DMS114 treated with DMSO at 0.1 percent for 48 hours (cell line): ENCODE measurements at regions not wholly inside any gene's neighbourhood (a gene's known extent, or its start where the extent isn't known, plus 50 kb on each side); places are given as distances from the start of the nearest gene placed in this dataset.
"Not testable (repeated sequence)": the region's sequence is repeated elsewhere in the genome, so short reads cannot be mapped to it uniquely, and the experiment has no call there.

Experiments used
- DNase-seq: peaks from one replicate; lab custom pipeline; 2025; ENCODE audit not compliant: unreplicated experiment; lab: John Stamatoyannopoulos, UW

GRCh38 chr4:155592179-155592937, 74.3 kb upstream of the GUCY1A1 start:
- DNase-seq, result no peak

- no peak for DNase-seq
Observed at GRCh38 chr4:155591738-155592143, 74.9 kb upstream of the GUCY1A1 start.

DNA sequence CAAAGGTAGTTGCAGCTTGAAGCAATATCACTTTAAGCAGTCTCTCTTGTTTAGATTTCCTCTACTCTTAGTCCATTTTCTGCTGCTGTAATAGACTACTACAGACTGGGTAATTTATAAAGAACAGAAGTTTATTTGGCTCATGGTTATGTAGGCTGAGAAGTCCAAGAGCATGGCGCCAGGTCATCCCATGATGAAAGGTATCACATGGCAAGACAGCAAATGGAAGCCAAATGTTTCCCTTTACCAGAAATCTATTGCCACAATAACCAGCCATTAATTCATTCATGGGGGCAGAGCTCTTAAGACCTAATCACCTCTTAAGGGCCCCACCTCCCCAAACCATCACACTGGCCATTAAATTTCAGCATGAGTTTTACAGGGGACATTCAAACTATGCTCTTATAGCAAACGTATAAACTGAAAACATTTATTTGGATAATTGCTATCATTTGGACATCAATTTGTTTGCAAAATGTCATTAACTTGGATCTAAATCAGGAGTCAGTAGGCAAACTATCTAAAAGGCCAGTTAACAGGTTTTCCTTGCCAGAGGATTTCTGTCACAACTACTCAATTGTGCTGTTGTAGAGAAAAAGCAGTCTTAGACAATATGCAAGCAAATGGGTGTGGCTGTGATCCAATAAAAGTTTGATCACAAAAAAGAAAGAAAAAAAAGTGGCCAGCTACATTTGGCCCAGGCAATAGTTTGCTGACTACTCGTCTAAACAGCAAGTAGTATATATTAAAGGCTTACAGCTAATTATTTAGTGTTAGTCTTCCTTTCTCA, 75.7 kb upstream of the GUCY1A1 start:
- no peak for DNase-seq

- no peak for DNase-seq
Observed at GRCh38 chr4:155588437-155588836, 78.2 kb upstream of the GUCY1A1 start.

DNA sequence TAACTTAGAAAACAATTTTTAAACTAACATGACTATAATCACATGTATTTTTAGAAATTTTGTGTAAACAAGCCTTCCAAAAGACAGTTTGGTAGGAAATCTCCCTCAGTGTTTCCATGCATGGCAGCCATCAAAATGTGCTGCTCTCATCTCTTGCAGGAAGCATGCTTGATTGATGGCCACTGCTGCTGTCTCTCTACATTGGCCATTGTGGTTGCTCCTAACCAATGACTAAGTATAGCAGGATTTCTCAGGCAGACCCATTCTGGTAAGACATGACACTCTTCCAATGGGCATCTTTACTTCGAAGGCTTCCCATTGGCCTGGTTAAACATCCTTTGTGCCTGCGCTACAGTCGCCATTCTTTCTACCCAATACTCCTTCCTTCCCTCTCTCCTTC, 78.9 kb upstream of the GUCY1A1 start:
- DNase-seq, result no peak

DNA sequence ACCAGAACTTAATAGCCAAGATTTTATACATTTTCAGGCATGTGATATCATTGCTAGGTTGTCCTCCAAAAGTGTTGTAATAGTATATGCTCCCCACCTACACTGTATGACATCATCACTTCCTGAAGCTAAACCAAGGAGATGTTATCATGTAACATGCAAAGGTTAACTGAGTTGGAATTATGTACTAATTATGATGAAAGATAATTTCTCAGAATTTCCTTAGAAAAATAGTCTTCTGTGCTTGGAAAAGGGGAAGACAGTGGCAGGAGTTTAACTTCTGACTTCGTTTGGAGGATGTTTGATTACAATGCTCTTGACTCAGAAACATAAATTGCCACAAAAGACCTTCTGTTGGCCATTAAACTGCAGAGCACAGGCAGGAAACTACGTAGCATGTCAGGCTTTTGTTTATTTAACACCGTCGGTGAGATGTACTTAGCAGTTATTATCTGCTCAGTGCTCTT, 83.6 kb upstream of the GUCY1A1 start:
- no peak for DNase-seq

DNA sequence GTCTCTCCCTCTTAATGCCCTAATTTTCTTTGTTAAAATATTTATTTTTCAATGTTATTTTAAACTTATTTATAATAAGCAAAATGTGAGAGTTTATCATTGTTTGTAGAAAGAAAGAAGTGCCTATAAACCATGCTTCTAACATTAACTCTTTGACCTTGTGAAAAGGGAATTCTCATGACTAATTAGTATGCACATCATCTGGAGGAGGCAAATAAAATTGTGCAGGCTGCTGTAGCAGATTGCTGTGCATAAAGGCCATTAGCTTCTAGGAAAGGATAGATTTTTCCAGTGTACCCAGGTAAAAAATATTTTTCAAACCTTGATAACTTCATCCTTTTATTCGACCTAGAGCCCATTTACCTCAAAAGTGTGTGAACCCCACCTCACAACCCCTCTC, 84.6 kb upstream of the GUCY1A1 start:
- no peak for DNase-seq

GRCh38 chr4:155578726-155579370, 87.8 kb upstream of the GUCY1A1 start:
- DNase-seq, result no peak

DNA sequence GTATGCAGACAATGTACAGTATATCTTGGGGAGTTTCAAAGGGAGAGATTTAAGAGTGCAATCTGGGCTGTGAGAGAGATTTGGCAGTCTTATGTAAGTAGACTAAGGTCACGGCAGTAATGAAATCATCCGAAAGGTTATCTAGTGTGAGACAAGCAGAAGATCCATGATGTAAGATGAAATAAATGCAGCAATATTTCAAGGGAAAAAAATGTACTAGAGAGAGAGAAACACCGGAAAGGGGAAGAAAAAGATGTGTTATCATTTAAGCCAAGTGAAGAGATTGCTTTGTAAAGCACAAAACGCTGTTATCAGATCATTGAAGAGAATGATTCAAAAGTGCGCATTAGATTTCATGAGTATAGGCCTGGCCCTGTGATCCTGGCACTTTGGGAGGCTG, 88.4 kb upstream of the GUCY1A1 start:
- no peak for DNase-seq

GRCh38 chr4:155574329-155574728, 92.3 kb upstream of the GUCY1A1 start:
- DNase-seq, result not testable (repeated sequence)

- DNase-seq, result no peak
Observed at GRCh38 chr4:155573126-155573525, 93.5 kb upstream of the GUCY1A1 start.

- no peak for DNase-seq
Observed at GRCh38 chr4:155572106-155572703, 94.4 kb upstream of the GUCY1A1 start.

DNA sequence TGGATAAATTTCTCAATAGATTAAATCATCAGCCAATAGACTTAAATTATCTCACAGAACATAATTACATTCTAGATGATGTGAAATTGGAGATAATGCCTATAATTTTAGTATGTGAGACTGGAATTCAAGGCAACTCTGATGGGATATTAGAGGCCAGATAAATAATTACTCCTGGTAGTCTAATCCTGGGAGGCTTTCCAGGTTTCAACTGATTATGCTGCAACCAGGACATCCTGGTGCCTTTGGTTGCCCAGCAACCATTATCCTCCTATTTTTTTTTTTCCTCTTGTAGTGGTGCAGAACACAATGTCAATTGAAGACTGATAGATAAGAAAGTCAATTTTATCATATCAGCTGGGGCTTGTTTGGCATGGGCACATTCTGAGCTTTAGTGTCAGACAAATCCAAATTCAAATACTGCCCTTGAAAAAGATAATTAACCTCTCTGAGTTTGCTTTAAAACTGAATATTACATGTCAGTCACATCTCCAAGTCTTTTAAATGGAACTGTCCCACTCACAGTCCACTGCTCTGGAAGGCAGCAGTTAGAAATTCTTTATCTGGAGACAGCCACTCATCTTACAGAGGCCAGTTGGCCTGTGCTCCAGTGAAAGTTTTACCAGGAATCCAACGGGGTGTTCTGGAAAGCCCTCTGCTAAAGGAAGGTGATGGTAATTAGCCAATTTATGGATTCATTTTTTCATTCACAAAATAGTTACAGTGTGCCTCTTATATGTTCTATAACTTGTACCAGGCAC, 95.3 kb upstream of the GUCY1A1 start:
- no peak for DNase-seq

- no peak for DNase-seq
Observed at GRCh38 chr4:155570661-155571060, 96.0 kb upstream of the GUCY1A1 start.

DNA sequence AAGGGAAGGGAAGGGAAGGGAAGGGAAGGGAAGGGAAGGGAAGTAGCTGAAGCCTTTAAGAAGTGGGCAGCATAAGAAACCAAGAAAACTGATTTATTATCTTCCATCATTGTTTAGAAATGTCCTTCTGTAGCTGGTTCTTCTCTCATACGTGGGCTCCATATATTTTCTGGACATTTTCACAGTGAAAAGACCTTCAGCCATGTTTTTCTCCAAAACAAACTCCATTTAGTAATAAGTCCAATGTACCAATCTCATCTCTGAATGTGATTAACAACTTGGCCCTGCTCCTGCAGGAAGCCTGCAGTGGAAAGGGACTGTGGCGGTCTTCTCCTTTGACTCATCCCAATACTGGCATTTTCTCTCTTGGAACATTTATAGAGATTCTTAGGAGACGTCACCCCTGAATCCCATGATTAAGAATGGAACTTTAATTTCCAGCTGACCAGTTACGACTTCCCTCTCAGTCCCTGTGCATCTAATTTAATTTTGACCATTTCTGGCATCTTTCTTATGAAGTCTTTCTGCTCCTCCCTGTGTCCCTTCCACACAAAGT, 96.6 kb upstream of the GUCY1A1 start:
- no peak for DNase-seq

DNA sequence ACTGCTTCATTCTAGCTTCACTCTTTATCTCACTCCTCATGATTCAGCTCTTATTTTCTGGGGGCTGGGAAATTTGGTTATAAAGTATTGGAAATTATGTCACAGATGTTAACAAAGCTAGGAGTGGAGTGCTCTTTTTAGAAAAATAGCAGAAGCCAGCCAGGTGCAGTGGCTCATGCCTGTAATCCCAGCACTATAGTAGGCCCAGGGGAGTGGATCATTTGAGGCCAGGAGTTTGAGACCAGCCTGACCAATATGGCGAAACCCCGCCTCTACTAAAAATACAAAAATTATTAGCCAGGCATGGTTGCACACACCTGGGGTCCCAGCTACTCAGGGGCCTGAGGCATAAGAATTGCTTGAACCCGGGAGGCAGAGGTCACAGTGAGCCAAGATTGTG, 97.2 kb upstream of the GUCY1A1 start:
- DNase-seq, result no peak

DNA sequence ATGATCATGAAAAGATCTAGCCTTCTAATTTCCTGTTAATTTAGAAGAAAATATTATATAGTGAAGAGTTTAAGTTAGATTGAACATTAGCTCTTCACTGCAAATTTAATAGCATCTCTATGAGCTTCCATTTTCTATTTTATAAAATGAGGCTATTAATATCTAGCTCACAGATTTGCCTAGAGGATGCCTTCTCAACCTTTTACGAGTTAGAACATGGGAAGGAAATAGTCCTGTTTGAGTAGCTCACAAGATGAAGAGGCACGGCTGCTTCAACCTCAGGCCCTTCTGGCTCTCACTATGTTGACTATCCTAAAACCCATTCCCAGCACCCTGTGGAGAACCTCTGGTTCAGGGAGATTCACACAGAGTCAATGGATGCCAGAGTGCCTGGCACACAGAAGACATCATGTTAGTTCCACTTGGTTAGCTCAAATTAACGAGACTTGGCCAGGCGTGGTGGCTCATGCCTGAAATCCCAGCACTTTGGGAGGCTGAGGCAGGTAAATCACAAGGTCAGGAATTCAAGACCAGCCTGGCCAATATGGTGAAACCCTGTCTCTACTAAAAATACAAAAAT, 97.9 kb upstream of the GUCY1A1 start:
- DNase-seq, result no peak

GRCh38 chr4:155566354-155566753, 100.3 kb upstream of the GUCY1A1 start:
- no peak for DNase-seq

DNA sequence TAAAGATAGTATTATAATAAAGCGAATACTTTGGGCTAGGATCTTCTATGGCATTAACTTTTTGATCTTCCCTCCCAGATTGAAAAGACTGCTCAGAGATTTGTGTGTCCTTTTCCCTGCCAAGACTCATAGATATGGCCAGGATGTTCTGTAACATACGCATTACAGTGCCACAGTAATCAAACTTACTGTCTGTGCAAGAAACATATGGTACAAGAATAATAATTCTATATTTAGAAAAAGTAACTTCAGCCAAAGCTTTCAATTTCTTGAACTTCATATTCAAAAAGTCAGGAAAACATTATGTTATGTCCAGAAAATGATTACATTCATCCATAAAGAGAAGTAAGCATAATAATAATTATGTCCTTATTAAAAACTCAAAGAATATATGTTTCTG, 100.9 kb upstream of the GUCY1A1 start:
- DNase-seq, result no peak

- no peak for DNase-seq
Observed at GRCh38 chr4:155565330-155565729, 101.3 kb upstream of the GUCY1A1 start.
